ENCODE measurements at regions not wholly inside any gene's neighbourhood (a gene's known extent, or its start where the extent isn't known, plus 50 kb on each side); places are given as distances from the start of the nearest gene placed in this dataset.
"Not testable (repeated sequence)": the region's sequence is repeated elsewhere in the genome, so short reads cannot be mapped to it uniquely, and the experiment has no call there.

DNA sequence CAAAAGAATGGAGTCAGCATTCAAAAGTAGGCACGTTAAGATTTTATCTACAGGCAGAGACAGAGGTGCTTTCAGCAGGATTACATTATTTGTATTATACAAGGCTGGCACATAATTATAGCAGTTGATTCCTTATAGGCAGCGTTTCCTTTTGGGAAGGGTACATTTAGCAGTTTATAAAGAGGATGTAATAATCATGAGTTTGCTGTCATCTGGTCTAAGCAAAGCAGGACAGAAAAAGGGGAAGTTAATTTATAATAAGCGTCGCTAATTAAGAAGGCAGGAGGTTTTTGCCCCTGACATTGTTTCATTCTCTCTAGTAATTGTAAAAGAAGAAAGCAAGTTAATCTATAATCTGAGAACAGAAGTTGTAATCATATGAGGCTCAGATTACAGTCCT, 259.9 kb upstream of the MDGA2 start:
- no peak for DNase-seq

DNA sequence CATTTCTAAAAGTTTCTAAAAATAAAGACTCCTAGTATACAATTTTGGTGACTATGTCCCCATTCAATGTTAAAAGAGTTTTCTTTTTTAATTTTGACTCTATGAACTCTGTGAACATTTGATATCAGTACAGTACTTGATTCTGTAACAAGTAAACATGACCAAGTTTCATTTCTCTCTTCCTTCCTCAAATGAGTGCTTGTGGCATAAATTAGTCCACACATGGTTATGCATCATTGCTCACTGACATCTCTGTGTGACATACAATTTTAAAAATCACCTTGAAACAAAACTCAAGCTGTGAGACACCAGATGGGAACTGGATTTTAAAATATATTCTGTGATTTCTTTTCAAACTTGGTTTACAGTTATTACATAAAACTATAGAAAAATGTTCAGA, 253.9 kb upstream of the MDGA2 start:
- DNase-seq, result no peak

DNA sequence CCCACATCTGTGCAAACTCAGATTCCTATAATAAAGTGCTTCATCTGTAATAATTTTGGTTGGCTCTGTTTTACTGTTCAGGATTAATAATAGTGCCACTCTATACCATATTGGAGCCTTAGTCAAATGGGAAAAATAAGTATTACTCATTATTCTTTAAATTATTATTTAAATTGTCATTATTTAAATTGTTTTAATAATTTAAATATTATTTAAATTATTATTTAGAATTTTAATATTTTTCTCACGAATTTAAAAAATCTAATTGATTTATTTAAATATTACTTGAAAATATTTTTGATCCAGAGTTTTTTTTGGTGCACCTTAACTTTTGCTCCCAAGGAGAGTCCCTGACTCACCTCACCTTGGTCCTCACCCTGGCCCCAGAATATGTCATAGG, 245.7 kb upstream of the MDGA2 start:
- no peak for DNase-seq

DNA sequence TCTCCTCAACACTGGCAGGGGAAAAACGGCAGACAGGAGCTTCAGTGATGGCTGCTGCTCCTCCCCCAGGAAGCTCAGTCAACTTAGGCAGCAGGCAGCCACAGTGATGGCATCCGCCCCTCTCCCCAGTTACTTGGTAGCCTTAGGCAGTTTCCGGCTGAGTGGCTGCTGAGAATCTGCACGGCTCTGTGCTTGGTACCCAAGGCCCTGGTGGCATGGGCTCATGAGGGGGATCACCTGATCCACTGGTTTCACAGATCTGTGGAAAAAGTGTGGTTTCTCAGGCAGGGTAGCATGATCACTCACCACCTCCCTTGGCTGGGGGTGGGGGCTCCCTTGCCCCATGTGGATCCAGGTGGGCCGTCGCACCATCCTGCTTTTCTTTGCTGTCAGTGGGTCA, 244.6 kb upstream of the MDGA2 start:
- no peak for DNase-seq

DNA sequence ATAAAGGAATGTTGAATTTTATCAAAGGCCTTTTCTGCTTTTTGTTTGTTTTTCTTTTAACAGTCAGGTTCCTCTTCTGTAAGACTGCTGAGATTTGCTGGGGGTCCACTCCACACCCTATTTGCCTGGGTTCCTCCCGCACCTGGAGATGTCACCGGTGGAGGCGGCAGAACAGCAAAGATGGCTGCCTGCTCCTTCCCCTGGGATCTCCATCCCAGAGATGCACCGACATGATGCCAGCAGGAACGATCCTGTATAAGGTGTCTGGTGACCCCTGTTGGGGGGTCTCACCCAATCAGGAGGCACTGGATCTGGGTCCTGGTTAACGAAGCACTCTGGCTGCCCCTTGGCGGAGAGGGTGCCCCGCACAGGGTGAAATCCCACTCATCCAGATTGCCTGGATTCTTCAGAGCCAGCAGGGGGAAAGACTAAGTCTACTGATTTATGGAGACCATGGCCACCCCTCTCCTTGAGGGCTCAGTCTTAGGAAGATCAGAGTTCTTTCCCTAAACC, 244.0 kb upstream of the MDGA2 start:
- DNase-seq, result no peak

DNA sequence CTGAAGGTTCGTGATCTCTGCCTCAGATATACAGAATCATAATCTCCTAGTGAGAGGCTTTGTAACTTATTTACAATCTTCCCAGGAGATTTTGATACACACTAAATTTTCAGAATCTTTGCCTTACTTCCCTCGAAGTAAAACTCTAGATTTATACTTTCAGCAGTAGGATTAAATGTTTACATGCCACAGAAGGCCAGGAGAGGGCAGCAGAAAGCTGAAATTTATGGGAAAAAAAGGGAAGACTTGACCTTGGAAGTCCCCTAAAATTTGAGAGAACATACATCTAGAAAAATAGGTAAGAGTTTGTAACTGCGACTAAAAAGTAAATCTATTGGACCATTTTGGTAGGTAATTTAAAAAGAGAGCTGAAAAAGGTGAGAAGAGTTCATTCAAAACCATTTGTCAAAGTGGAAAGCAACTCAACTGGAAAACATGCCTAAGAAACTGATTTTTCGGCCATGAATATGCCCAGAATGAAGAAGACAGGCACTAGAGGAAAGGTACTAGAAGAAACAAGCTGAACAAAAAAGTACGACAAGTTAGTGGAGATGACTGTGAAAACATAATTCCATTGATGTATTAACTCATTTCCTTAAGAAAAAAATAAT, 242.0 kb upstream of the MDGA2 start:
- no peak for DNase-seq

DNA sequence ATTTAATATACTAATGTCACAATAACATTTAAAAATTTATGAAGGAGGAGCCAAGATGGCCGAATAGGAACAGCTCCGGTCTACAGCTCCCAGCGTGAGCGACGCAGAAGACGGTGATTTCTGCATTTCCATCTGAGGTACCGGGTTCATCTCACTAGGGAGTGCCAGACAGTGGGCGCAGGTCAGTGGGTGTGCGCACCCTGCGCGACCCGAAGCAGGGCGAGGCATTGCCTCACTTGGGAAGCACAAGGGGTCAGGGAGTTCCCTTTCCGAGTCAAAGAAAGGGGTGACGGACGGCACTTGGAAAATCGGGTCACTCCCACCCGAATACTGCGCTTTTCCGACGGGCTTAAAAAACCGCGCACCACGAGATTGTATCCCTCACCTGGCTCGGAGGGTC, 225.7 kb upstream of the MDGA2 start:
- DNase-seq, result not testable (repeated sequence)

DNA sequence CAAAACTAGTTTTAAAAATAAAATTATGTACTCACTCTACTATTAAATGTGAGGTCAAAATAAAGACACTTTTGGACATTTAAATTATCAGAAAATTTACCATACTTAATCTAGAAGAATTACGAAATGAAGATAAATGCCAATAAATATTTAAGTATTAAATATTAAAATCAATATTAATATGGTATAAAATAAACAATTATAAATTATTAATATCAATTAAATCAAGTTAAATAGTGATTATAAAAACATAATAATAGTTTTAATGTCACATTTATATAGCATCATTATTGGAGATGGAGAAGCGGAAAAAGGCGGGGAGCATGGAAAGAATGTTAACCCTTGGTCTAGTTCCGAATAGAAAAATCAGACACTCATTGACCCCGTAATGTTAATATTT, 224.3 kb upstream of the MDGA2 start:
- no peak for DNase-seq

DNA sequence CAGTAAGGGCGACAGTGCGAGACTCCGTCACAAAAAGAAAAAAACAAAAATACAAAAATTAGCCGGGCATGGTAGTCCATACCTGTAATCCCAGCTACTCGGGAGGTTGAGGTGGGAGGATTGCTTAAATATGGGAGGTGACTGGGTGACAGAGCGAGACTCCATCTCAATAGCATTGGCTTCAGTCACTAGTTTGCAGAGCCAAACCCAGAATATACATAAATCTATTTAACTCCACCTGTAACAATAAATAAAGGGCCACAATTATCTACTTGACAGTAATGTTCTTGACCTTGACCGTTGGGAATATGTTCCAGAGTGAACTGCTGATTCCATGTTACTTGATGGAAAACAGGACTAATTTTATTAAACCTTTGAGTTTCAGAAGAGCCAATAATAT, 198.9 kb upstream of the MDGA2 start:
- DNase-seq, result no peak

DNA sequence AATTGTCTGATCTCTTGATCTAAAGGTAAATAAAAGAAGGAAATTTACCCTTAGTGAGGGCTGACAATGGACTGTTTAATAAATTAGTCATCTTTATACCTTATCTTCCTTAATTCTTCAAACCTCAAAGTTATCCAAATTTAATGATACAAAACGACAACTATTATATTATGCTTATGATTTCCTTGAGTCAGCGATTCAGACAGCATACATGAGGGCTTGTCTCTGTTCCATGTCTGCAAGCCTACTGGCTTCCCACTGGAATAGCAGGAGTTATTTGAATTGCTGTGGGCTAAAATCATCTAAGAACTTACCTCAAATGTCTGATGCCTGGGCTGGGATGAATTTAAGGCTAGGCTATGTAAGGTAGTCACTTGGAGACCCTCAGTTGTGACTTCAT, 197.2 kb upstream of the MDGA2 start:
- no peak for DNase-seq

DNA sequence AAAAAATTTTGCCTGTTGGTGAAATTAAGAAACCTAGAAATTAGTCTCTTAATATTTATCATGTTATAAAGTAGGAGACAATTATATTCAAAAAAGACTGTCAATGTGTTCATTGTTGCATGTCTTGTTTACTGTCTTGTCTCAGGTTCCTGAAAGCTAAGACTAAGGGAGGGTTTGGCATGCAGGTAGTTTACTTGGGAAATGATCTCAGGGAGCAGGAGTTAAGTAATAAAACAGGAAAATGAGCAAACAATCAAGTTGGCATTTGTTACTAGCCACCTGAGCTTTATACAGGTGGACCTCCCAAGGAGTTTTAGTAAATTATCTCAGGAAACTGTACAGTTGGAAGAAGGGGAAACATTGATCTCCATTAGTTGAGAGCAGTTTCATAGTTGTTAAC, 188.0 kb upstream of the MDGA2 start:
- DNase-seq, result no peak

DNA sequence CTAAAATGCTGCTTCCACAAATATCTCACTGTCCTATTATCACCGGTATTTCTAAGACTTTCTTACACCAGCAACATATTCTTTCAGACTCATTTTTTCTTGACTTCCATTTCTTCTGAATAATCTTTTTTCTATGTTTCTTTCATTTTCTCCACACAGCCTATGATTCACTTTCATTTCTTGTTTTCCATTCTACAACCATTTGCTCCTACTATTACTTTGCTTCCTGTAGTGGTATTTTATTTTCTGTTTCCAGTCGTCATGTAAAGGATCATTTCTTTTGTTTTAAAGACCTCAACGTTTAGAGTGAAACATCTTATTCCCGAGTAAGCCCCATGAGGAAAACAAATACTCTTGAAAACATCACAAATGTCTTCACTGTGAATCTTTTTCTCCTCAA, 182.2 kb upstream of the MDGA2 start:
- no peak for DNase-seq

DNA sequence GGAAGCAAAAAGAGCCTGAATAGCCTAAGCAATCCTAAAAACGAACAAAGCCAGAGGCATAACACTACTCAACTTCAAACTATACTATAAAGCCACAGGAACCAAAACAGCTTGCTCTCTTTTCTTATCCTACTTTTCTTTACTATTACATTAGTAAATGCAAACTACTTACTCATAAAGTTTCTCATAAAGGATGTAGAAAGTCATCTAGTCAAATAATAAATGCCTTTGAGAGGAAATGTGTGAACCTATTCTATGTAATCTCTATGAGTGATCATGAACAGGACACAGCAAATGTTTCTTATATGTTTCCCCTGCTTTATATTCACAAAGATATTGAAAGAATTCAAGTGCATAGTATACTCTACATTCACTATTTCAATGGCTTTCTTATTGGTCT, 176.9 kb upstream of the MDGA2 start:
- no peak for DNase-seq

DNA sequence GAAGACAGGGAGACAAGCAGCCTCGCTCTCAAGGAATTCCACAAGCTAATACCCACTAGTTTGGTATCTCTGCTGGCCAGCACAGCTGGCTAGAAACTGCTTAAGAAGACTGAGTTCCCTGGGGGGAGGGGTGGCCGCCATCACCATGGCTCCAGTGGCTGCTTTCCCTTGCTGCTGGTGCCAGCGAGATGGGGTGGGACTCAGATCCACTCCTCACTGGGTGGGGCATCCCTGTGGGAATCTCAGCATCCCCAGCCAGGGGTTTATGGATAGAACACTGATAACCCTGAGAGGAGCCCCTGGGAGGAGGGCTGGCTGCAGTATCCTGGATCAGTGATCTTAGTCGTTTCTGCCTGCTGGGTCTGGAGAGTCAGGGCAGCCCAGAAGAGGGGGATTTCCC, 170.6 kb upstream of the MDGA2 start:
- DNase-seq, result no peak

DNA sequence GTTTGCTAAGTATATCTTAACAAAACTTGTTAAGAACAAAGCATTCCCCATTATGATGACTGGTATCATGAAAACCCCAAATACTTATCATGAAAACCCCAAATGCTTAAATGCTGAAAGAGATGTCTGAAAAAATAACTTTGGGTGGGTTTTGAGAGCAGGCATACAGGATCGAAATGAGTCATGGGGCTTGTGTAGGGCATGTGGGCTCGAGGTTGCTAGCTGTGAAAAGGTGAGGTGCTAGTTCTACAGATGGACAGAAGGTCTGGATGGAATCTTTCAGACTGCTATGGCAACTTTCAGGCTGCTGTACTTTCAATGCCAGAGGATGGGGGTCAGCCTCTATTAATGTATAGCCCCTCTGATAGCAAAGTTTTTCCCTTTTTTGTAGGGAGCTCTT, 167.8 kb upstream of the MDGA2 start:
- no peak for DNase-seq

DNA sequence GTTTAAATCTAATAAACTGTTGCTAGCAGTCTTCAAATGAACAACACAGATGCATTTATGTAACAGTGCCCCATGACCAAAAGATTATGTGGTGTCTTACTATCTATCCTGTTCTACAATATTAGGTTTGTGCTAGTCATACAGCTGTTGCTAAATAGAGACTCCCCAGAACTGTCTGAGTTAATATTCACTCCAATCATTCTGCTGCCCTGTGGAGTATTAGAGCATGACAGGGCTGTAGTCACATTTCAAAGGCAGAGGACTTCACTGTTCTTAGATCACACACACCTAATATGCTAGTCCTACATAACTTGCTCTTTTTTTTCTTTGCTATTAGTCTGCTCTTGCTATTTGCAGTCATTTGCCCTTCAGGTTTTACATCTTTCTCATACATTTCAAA, 157.6 kb upstream of the MDGA2 start:
- DNase-seq, result no peak

DNA sequence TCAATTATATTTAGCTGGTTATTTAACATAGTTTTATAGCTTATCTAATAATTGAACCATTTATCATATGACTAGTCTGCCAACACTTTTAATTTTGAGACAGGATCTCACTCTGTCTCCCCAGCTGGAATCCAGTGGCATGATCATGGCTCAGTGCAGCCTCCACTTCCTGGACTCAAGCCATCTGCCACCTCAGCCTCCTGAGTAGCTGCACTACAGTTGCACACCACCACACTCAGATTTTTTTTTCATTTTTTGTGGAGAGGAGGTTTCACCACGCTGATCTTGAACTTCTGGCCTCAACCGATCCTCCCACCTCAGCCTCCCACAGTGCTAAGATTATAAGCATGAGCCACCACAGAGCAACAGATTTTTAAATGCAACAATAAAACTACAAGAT, 151.4 kb upstream of the MDGA2 start:
- DNase-seq, result no peak

DNA sequence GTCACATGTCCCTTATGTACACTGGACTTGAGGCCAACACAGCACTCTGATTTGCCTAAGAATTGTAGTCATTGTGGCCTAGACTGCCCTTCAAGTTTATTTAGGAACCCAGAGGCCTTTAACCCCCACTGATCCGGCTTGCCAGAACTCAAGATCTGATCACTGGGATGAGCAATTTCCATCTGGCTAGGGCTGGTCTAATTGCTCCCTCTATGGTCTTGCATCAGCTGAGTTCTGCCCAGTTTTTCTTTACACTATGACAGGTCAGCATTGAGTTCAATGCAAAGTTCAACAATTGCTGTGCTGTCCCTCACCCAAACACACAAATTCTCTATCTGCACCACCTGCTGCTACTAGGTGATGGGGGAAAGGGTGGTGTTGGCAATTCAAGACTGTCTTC, 146.9 kb upstream of the MDGA2 start:
- DNase-seq, result no peak

DNA sequence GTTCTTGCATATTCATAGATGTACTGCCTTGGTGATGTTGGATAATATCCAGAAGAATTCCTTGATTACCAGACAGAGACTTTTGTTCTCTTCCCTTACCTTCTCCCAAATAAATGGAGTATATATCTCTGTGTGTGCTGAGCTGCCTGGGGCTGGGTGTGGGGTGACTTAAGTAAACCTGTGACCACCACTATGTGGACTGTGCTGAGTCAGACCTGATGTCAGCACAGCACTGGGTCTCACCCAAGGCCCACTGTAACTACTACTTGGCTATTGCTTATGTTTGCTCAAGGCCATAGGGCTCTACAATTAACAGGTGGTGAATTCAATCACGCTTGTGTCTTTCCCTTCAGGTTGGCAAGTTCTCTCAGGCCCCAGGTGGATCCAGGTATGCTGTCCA, 145.7 kb upstream of the MDGA2 start:
- no peak for DNase-seq

DNA sequence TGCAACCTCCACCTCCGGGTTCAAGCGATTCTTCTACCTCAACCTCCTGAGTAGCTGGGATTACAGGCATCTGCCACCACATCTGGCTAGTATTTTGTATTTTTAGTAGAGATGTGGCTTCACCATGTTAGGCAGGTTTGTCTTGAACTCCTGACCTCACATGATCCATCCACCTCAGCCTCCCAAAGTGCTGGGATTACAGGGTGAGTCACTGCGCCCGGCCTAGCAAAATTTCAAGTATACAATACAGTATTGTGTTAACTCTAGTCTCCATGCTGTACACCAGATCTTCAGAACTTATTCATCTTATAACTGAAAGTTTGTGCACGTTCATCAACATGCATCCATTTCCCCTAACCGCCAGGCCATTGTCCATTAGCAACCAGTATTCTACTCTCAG, 115.1 kb upstream of the MDGA2 start:
- no peak for DNase-seq

DNA sequence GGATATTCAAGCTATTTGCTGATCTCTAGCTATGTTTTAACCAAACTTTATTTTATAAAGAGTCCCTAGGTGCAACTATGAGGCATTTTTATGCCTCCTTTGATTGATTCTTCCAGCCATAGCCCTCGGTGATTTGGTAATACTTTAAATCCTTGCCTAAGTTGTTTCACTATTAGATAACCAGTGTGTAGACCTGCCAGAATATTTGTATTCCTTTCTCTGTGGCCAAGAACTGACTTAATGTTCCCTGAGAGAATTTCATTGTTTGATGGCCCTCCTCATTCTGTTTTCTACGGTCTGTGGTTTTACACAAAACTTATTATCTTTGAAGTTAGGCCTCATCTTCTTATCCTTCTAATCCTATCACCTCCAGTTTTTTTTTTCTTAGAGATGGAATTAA, 109.7 kb upstream of the MDGA2 start:
- DNase-seq, result no peak

DNA sequence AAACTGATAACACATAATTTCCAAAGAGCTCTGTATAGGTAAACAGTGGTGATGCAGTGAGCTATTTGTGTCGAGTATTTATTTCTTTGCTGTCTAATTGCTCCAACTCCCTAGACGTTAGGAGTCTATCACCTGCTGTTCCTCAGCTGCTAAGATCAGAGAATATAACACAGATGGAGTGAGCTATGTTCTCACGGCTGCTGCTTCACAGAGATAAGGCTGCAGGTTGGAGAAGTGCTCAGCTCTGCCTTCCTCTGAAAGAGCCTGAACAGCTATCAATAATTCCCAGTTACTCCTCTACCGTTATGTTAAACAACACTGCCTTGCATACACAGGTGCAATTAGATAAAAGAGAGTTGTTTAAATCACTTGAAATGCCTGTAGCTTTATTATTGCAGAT, 103.2 kb upstream of the MDGA2 start:
- DNase-seq, result no peak

DNA sequence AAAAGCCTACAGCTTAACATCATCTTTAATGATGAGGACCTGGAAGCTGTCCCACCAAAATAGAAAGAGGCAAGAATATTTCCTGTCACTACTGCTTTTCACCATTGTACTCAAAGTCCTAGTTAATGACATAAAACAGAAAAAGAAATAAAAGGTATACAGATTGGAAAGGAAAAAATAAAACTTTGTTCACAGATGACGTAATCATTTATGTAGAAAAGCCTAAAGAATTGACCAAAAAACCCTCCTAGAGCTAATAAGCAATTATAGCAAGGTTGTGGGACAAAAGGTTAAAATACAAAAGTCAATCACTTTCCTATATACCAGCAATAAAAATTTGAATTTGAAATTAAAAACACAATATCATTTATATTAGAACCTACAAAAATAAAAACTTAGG, 97.2 kb upstream of the MDGA2 start:
- no peak for DNase-seq

DNA sequence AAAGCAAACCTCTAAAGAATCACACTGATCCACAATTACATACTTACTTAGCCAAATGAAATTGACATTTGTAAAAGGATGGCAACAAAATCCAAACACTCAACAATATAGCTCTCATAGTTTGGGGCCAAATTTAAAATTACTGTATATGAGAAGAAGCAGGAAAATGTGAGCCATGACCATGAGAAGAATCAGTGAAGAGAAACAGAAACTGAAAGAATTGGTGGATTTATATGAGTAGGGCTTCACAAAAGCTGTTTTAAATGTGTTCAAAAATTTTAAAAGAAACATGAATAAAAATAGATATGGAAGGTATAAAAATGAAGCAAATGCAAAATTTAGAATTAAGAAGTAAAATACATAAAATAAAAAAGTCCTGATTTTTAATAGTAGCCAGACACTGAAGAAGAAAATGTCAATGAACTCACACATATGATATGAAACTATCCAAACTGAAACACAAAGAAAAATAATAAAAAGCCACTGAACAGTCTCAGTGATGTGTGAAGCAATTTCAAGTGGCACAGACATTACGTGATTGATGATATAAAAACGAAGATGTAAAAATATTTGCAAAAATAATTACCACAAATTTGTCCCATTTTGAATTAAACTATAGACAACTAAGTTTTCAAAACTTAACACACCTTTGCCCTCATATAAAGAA, 87.9 kb upstream of the MDGA2 start:
- DNase-seq, result no peak

DNA sequence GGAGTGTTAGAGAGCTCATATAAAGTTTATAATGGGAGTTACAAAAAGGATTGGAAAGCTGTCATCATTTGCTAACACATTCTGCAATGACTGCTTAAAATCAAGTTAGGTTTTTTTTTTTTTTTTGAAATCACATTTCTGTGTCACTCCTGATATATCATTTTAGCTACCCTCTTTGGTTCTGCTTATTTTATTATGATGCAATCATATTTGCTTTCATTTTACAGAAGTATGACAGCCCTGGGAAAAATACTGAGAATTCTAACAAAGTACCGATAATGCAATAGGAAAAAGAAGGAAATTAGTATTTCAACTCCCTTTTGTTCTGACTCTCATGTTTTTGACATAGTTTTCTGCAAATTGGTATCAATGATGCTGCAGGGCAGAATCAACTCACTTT, 71.6 kb upstream of the MDGA2 start:
- DNase-seq, result no peak
